MM.1S (cell line): ENCODE measurements at regions not wholly inside any gene's neighbourhood (a gene's known extent, or its start where the extent isn't known, plus 50 kb on each side); places are given as distances from the start of the nearest gene placed in this dataset.

Experiments
- EZH2 ChIP-seq: fragments of 300-600 bp; sonication (generic); optimal IDR thresholded peaks from 2 replicates; pipeline ENCODE3; 2017; ENCODE audit warnings: low read depth, mild to moderate bottlenecking, antibody characterized with exemption, low read length, mixed read lengths
- TF ChIP-seq, protein P1 (sequence below): fragments of 300-600 bp; sonication (generic); IDR thresholded peaks from 2 replicates; pipeline ENCODE4 v1.5.1; 2016; ENCODE audit warnings: antibody characterized with exemption, low read length, mixed read lengths

DNA sequence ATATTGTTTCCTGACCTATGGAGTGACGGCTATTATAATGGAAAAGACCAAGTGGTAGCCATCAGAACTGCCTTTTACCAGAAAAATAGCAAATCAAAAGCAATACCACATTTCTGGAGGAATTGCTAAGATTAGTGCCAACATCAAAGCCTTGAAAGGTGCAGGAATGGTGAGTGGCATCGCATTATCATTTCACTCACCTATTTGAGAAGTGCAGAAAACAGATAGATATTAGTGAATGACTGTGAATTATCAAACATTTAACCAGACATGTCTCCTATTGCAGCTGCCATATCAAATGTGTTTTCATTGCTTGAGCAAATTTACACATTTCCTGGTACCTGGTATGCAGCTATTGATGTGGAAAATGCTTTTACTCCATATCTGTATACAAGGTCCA, 1638.1 kb upstream of the PABPC4L start:
- TF ChIP-seq, protein P1, sequence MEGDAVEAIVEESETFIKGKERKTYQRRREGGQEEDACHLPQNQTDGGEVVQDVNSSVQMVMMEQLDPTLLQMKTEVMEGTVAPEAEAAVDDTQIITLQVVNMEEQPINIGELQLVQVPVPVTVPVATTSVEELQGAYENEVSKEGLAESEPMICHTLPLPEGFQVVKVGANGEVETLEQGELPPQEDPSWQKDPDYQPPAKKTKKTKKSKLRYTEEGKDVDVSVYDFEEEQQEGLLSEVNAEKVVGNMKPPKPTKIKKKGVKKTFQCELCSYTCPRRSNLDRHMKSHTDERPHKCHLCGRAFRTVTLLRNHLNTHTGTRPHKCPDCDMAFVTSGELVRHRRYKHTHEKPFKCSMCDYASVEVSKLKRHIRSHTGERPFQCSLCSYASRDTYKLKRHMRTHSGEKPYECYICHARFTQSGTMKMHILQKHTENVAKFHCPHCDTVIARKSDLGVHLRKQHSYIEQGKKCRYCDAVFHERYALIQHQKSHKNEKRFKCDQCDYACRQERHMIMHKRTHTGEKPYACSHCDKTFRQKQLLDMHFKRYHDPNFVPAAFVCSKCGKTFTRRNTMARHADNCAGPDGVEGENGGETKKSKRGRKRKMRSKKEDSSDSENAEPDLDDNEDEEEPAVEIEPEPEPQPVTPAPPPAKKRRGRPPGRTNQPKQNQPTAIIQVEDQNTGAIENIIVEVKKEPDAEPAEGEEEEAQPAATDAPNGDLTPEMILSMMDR: no peak
- no peak for TF ChIP-seq EZH2
